Limb (tissue), 2 donors: ENCODE measurements at regions not wholly inside any gene's neighbourhood (a gene's known extent, or its start where the extent isn't known, plus 50 kb on each side); places are given as distances from the start of the nearest gene placed in this dataset.
A peak's percentile ranks its signal among the peaks of the same experiment; 100 is the strongest.

Experiments
- DNase-seq, 2 donors: peaks; one replicate each; pipeline ENCODE4 v3.0.0-alpha.2; 2016; ENCODE audit errors: extremely low spot score in 2 of 2

- no peak for DNase-seq
These were observed 161.8 kb downstream of the DICER1 start for GRCh38 chr14:94995551-94995950.

- no peak for DNase-seq
These were observed 163.1 kb downstream of the DICER1 start for GRCh38 chr14:94994245-94994644.

- no peak for DNase-seq
These were observed 165.3 kb downstream of the DICER1 start for GRCh38 chr14:94992046-94992445.

GRCh38 chr14:94989946-94990345 is 167.4 kb downstream of the DICER1 start:
- DNase-seq = no peak

- DNase-seq = no peak
These were observed 167.9 kb downstream of the DICER1 start for GRCh38 chr14:94989417-94989816.

- no peak for DNase-seq
These were observed 169.9 kb downstream of the DICER1 start for GRCh38 chr14:94987409-94987808.

- DNase-seq = no peak
These were observed 177.4 kb downstream of the DICER1 start for GRCh38 chr14:94979891-94980290.

GRCh38 chr14:94977016-94977415 is 180.3 kb downstream of the DICER1 start:
- DNase-seq = no peak

- DNase-seq = no peak
These were observed 182.0 kb downstream of the DICER1 start for GRCh38 chr14:94975366-94975765.

GRCh38 chr14:94974893-94975292 is 182.4 kb downstream of the DICER1 start:
- no peak for DNase-seq

- DNase-seq = no peak
These were observed 182.9 kb downstream of the DICER1 start for GRCh38 chr14:94974422-94974821.

- DNase-seq = peak; percentile 47 to 85
These were observed 185.6 kb downstream of the DICER1 start for GRCh38 chr14:94971750-94972149.

- DNase-seq = no peak
These were observed 186.2 kb downstream of the DICER1 start for GRCh38 chr14:94970941-94971730.

GRCh38 chr14:94969766-94970165 is 187.6 kb downstream of the DICER1 start:
- no peak for DNase-seq

GRCh38 chr14:94966868-94967267 is 190.5 kb downstream of the DICER1 start:
- DNase-seq = no peak

GRCh38 chr14:94966344-94966743 is 191.0 kb downstream of the DICER1 start:
- no peak for DNase-seq

- no peak for DNase-seq
These were observed 191.6 kb downstream of the DICER1 start for GRCh38 chr14:94965551-94966313.

GRCh38 chr14:94964931-94965330 is 192.4 kb downstream of the DICER1 start:
- no peak for DNase-seq

- DNase-seq = no peak
These were observed 193.1 kb downstream of the DICER1 start for GRCh38 chr14:94964181-94964580.

- DNase-seq = no peak
These were observed 193.1 kb upstream of the GSC start for GRCh38 chr14:94963051-94963450.

- DNase-seq = no peak
These were observed 192.3 kb upstream of the GSC start for GRCh38 chr14:94962166-94962575.

- DNase-seq = no peak
These were observed 191.7 kb upstream of the GSC start for GRCh38 chr14:94961386-94962165.
